NCI-H2107 treated with DMSO at 0.1 percent for 48 hours (cell line): ENCODE measurements at regions not wholly inside any gene's neighbourhood (a gene's known extent, or its start where the extent isn't known, plus 50 kb on each side); places are given as distances from the start of the nearest gene placed in this dataset.
"Not testable (repeated sequence)": the region's sequence is repeated elsewhere in the genome, so short reads cannot be mapped to it uniquely, and the experiment has no call there.

ENCODE experiments used
- DNase-seq: peaks from one replicate; lab custom pipeline; 2025; ENCODE audit not compliant: unreplicated experiment; lab: John Stamatoyannopoulos, UW

- DNase-seq = no peak
Measured at GRCh38 chr17:34051046-34051445, 204.0 kb upstream of the CCL2 start.

GRCh38 chr17:34054495-34054894 lies 200.6 kb upstream of the CCL2 start:
- no peak for DNase-seq

DNA sequence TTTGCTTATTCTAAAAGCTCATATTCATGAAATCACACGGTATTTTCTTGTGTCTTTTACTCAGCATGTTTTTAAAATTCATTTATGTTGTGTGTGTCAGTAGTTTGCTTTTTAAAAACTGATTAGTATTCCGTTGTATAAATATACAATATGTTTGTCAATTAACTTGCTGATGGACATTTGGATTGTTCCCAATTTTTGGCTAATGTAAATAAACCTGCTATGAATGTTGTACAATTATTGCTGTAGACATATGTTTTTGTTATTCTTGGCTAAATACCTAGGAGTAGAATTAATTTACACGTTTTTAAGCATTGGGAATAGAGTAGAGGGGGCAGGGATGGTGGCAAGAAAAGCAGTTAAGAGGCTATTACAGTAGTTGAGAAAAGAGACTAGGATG lies 199.5 kb upstream of the CCL2 start:
- DNase-seq = no peak

GRCh38 chr17:34059423-34060220 lies 195.5 kb upstream of the CCL2 start:
- no peak for DNase-seq

- DNase-seq = no peak
Measured at GRCh38 chr17:34066528-34066927, 188.6 kb upstream of the CCL2 start.

DNA sequence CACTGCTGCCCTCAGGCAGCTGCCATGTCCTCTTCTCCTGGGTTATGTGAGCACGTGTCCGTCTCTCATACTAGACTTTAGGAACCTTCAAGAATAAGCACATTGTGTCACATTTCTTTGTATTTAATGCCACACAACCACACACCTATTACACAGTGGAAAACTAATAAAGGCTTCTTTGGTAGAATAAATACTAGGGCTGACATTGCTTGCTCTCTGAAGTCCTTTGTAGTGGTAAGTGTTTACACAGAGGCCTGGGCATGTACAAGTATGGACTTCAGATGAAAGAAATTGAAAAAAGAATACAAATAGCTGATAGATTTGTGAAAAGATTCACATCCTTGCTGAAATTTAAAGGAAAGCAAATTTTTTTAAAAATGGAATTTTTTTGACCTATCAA lies 188.1 kb upstream of the CCL2 start:
- no peak for DNase-seq

DNA sequence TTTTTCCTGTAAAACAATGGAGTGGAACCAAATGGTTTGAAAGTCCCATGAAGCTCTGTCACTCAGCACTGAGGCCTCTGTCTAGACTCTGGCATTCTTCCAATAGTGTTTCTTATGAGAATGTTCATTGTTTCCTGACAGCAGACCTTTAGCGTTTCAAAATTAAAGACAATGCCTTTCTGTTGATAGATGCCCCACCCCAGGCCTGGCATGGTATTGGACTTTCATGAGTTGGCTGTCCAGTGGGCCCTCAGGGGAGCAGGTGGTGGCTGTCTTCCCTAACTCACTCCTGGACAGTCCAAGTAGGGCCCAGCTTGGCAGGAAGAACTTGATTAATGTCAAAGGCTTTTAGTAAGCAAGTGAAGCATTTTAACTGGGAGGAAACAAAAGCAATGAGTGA lies 186.5 kb upstream of the CCL2 start:
- no peak for DNase-seq

DNA sequence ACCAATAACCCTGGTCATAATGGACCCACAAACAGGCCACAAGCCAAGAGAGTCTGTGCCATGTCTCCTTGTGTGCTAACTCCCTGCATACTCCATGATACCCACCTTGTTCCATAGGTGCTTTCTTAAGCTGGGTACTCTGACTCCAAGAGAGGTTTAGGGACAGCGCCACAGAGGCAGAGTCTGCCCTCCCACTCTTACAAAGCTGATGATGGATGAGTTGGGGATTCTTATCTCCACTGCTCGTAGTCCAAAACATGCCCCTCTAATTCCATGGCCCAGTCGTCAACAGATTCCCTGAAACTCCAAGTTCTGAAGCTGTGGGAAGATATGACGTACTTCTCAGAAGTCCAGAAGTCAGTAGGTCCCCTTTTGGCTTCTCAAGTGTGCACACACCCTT lies 184.4 kb upstream of the CCL2 start:
- DNase-seq = no peak

- DNase-seq = no peak
Measured at GRCh38 chr17:34071886-34072420, 183.1 kb upstream of the CCL2 start.

DNA sequence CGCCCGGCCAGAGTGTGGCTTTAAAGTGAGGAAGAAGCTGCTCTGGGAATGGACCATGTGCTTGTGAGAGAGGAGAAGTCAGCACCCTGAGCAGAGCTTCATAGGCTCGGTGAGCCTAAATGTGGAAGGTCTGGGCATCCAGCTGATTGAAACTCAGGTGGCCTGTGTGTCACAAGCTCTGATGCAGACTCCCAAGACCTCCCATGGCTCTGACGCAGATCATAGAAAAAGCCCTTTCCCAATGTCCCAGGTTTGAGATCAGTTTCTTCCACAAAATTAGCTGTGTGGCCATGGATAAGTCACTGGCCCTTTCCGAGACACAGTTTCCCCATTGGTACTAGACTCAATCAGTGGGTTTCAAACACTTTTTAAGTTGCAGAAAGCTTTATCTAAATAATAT lies 180.0 kb upstream of the CCL2 start:
- DNase-seq = no peak

DNA sequence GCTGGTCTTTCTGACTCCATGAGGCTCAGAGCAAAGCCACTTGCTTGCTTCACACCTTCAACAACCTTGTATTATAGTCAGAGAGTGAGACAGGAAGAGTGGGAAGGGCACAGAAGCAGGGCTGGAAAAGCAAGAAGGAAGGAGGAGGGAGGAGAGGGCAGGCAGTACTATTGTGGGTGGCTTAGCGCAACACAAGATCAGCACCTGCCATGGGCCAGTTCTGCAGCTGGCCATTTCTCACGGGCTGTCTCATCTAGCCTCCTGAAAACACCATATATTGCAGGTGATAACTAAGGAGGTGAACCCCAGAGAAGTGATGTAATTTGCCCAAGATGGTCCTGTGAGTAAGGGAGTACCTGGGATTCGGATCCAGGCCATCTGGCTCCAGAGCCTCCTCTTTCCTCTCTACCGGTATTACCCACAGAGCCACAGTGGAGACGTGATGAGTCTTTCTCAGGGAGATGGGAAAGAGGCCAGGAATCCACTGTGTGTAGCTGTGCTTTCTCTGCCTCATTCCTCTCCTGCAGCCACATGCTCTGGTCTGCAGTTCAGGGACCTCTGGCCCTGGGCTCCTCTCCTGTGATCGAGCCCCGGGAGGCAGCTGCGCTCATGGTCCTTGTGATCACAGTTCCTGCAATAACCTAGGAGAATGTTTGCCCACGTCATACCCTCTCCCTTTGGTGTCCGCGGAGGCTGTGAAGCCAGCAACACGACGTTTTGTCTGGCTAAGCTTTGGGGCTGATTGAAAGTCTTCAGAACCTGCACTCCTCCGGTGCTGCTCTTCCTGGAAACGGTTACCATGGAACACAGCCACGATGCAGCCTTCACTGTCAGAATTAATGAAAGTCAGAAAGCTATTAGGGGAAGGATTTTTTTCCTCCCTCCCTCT lies 178.1 kb upstream of the CCL2 start:
- DNase-seq = no peak

DNA sequence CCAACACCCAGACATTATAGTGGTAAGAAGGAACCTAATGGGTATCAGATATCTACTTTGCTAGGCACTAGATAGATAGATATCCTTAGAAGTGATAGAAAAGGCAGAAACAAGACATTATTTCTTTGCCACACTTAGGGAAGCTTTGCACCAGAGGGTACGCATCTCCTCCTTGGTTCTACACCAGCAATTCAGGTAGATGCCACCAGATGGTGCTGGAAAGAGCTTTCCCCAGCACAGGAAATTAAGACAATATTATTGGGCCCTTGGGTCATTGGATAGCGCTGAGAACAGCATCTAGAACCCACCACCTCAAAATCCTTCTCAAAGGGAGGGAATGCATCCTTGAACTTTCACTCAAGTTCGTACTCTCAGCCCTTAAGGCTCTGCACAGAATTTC lies 173.8 kb upstream of the CCL2 start:
- no peak for DNase-seq

- no peak for DNase-seq
Measured at GRCh38 chr17:34082404-34082803, 172.7 kb upstream of the CCL2 start.

DNA sequence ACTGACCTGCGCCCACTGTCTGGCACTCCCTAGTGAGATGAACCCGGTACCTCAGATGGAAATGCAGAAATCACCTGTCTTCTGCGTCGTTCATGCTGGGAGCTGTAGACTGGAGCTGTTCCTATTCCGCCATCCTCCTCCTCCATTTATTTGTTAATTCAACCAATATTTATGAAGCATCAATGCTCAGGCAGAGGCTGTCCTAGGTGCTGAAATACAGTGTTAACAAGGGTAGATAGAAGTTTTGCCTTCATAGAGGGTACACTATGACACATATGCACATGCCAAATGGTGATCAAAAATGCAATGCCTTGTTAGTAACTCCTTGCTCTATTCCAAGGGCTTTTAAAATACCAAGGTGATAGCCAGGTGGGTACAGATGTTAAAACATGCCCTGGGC lies 166.0 kb upstream of the CCL2 start:
- not testable (repeated sequence) for DNase-seq

- DNase-seq = no peak
Measured at GRCh38 chr17:34090593-34090992, 164.5 kb upstream of the CCL2 start.

DNA sequence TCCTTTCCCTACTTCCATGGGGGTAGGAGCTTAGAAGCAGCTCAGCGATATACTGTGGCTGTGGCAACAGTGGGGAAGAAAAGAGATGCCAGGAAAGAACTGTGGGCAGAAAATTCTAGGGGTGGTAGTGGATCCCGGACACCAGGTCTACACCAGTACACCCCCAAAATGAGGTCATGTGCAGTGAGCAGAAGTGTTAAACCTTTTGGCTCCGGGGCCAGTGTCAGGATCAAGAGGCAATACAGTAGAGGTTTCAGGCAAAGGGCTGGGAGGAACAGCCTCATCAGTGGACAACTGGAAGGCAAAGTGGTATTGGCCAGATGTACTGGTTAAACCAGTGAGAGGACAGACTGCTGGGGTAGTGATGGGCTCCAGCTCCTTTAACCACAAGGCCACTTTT lies 163.1 kb upstream of the CCL2 start:
- no peak for DNase-seq

DNA sequence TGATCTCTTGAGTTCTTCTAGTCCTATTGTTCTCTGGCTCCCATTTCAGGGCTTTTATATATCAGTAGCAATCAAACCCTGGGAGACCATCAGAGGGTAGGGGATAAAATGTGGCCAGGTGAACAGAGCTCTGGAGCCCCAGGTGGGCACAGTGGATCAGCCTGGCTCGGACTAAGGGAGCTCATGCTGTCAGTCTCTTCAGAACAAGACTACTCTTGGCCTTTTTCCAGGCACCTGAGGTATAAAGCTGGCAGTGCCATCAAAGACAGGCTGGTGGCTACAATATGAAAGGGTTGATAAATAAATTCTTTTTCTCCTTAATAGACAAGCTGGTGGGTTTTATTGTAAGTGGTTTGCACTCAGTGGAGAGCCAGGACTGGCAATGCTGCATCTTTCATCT lies 160.0 kb upstream of the CCL2 start:
- DNase-seq = no peak

GRCh38 chr17:34098699-34099098 lies 156.4 kb upstream of the CCL2 start:
- DNase-seq = no peak

DNA sequence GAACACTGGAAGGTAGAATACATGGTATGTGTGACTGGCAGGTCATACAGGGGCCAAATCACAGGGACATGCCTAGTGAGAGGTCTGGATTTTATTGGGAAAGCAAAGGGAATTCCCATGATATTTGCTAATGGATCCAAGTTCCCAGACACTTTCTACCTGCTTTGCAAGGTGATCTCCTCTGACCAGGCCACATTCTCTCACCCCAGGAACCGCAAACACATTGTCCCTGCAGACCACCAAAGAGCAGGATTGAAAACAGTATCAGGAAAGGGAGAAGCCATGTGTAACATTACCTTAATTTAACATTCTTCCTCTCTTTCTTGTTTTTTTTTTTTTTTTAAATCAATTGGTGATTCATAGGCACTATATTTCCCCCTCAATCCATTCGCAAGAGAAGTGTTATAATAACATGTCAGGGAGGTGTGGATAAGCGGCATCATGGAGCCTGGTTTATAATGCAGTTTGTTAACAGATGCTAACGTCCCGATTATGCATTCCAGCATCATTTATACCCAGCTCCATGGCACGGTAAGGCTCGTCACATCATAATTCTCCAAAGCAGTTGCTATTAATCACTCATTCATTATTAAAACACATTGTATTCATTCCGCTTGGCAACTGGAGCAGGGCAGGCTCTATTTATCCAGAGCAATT lies 155.1 kb upstream of the CCL2 start:
- no peak for DNase-seq

GRCh38 chr17:34107019-34107418 lies 148.1 kb upstream of the CCL2 start:
- DNase-seq = no peak

DNA sequence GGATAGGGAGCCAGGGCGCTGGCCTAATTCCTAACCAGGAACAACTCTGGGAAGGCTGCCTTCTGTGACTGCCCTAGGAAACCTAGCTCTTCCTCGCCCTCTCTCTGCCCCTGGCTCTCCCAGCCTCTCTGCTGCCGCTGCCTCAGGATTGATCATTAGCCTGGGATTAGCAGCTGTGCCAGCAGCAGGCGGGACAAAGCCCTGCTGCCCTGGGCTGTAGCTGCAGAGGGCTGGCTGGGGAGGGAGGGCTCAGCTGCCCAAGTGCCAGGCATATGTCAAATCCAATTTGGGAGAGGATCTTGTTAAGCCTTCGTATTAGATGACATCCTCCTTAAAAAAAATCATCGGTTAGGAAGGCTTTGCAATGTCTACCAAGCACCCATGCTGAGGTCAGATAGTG lies 144.8 kb upstream of the CCL2 start:
- DNase-seq = no peak

- DNase-seq = no peak
Measured at GRCh38 chr17:34113089-34113488, 142.0 kb upstream of the CCL2 start.
